Keratinocyte (primary cell): ENCODE measurements at regions not wholly inside any gene's neighbourhood (a gene's known extent, or its start where the extent isn't known, plus 50 kb on each side); places are given as distances from the start of the nearest gene placed in this dataset.

Experiments used
- EZH2 ChIP-seq: IDR thresholded peaks from one replicate; pipeline ENCODE4 v1.6.1; 2012; ENCODE audit warnings: inconsistent platforms, mild to moderate bottlenecking, low read length, moderate library complexity
- TF ChIP-seq, protein P1 (sequence below), 3 experiments: IDR thresholded peaks in 1 of 3; conservative IDR thresholded peaks in 1 of 3; optimal IDR thresholded peaks in 1 of 3; 2 replicates in 2 of 3; 3 replicates in 1 of 3; pipeline versions ENCODE3 to v1.5.1; 2011; ENCODE audit warnings: low read length in 3 of 3, mild to moderate bottlenecking in 3 of 3, moderate library complexity in 2 of 3, control low read depth in 1 of 3, inconsistent platforms in 1 of 3; ENCODE audit not compliant: insufficient read depth in 2 of 3; ENCODE audit errors: extremely low read depth in 1 of 3

DNA sequence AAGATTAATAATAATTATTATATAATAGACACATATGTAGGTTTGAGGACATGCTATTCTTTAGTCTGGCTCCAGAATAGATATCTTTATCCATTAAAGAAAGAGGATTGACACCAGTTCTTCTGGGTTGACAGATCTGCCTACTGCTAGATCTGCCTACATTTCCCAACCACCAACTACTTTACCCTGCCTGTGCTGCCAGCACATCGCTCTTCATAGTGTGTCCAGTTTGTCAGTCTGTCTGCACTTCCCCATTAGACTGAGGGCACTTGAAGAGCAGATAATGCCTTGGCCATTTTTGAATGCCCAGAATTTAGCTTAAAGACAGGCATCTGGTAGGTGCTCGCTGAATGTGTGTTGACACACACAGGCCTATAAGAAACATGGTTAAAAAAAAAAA, 910.1 kb upstream of the FAT3 start:
- TF ChIP-seq, protein P1, sequence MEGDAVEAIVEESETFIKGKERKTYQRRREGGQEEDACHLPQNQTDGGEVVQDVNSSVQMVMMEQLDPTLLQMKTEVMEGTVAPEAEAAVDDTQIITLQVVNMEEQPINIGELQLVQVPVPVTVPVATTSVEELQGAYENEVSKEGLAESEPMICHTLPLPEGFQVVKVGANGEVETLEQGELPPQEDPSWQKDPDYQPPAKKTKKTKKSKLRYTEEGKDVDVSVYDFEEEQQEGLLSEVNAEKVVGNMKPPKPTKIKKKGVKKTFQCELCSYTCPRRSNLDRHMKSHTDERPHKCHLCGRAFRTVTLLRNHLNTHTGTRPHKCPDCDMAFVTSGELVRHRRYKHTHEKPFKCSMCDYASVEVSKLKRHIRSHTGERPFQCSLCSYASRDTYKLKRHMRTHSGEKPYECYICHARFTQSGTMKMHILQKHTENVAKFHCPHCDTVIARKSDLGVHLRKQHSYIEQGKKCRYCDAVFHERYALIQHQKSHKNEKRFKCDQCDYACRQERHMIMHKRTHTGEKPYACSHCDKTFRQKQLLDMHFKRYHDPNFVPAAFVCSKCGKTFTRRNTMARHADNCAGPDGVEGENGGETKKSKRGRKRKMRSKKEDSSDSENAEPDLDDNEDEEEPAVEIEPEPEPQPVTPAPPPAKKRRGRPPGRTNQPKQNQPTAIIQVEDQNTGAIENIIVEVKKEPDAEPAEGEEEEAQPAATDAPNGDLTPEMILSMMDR (optimal IDR thresholded peaks at IDR 0.05 in 1 of 3, IDR thresholded peaks at IDR 0.05 in 1 of 3, conservative IDR thresholded peaks at IDR 0.05 in 1 of 3; ENCODE audit: extremely low read depth in 1 of 3, insufficient read depth in 2 of 3, low read length in 3 of 3): no peak
- no peak for TF ChIP-seq EZH2
